K562 (cell line): ENCODE measurements at regions not wholly inside any gene's neighbourhood (a gene's known extent, or its start where the extent isn't known, plus 50 kb on each side); places are given as distances from the start of the nearest gene placed in this dataset.

ENCODE experiments used
- ATAC-seq: fragments of 200-7000 bp; cut with Tn5 transposase; 3 replicates; pipeline ENCODE4 v1.9.1; 2020; ENCODE audit warnings: moderate library complexity
- BruUV-seq: library from RNA; stranded (reverse); fragments of 400-500 nt; replicated peaks from 2 replicates; lab custom pipeline; 2021; lab: Mats Ljungman, UMichigan
- CTCF ChIA-PET: fragments of 300-600 bp; formaldehyde crosslinking; extraction: SDS; loops from one replicate; lab custom pipeline; 2021; ENCODE audit warnings: low intra/inter-chr PET ratio; lab: Yijun Ruan, JAX
- POLR2A ChIA-PET: fragments of 300-600, 350-650 bp; sonication (Branson Sonifier 250); formaldehyde crosslinking; extraction: SDS; loops from one replicate; lab custom pipeline; 2021; ENCODE audit warnings: antibody characterized with exemption, inconsistent platforms; lab: Yijun Ruan, JAX
- DNase-seq, 4 experiments: peaks; one replicate each; pipeline versions ENCODE4 v3.0.0 to v3.0.0-alpha.2; 2011 to 2018; ENCODE audit warnings: low spot score in 3 of 4, mixed read lengths in 3 of 4; ENCODE audit errors: extremely low read depth in 1 of 4
- FAIRE-seq: peaks from 2 replicates; lab custom pipeline; 2011; peaks lifted over from hg19 to GRCh38; lab: Jason Lieb, UNC
- H2AFZ ChIP-seq: 2 replicates; pipeline ENCODE4 v1.6.0; 2011; ENCODE audit warnings: low read depth, low read length, control low read depth, inconsistent platforms
- H3K27ac ChIP-seq: fragments of 200-600 bp; 3 replicates; pipeline ENCODE4 v1.8.0; 2011; ENCODE audit warnings: low read depth, mild to moderate bottlenecking, control low read depth, inconsistent platforms, low read length, moderate library complexity, mixed read lengths; ENCODE audit errors: extremely low read depth
- H3K27me3 ChIP-seq, 2 experiments: fragments of 300-600 bp in 1 of 2; 2 replicates in 1 of 2; 3 replicates in 1 of 2; pipeline versions ENCODE4 v1.6.0 to v1.8.0; 2011; ENCODE audit warnings: inconsistent platforms in 2 of 2, low read length in 2 of 2, mild to moderate bottlenecking in 1 of 2, mixed read lengths in 1 of 2, moderate library complexity in 1 of 2; ENCODE audit not compliant: control insufficient read depth in 2 of 2, insufficient read depth in 2 of 2
- H3K36me3 ChIP-seq: fragments of 300-600 bp; 3 replicates; pipeline ENCODE4 v1.8.0; 2011; ENCODE audit warnings: mild to moderate bottlenecking, low read length, inconsistent platforms; ENCODE audit not compliant: control insufficient read depth, insufficient read depth
- H3K4me1 ChIP-seq, 2 experiments: fragments of 200-600 bp in 1 of 2; replicated peaks in 1 of 2; 2 replicates in 1 of 2; 3 replicates in 1 of 2; pipeline versions ENCODE4 v1.5.1 to v1.8.0; 2011; ENCODE audit warnings: inconsistent platforms in 2 of 2, low read length in 2 of 2, mild to moderate bottlenecking in 1 of 2, mixed read lengths in 1 of 2, moderate library complexity in 1 of 2; ENCODE audit not compliant: control insufficient read depth in 2 of 2, insufficient read depth in 2 of 2
- H3K4me2 ChIP-seq: 2 replicates; pipeline ENCODE4 v1.6.1; 2011; ENCODE audit warnings: low read length, control low read depth, inconsistent platforms, mixed read lengths; ENCODE audit not compliant: insufficient read depth
- H3K4me3 ChIP-seq: fragments of 200-600 bp; sonication (generic), shearing (Covaris generic); 2 replicates; pipeline ENCODE4 v1.5.1; 2016; ENCODE audit warnings: control low read depth, inconsistent platforms
- H3K79me2 ChIP-seq: fragments of 200-600 bp; 3 replicates; pipeline ENCODE4 v1.8.0; 2011; ENCODE audit warnings: low read length, inconsistent platforms; ENCODE audit not compliant: control insufficient read depth, insufficient read depth
- H3K9ac ChIP-seq, 2 experiments: 2 replicates each; pipeline versions ENCODE4 v1.6.0 to v1.6.1; 2011; ENCODE audit warnings: low read depth in 2 of 2, low read length in 2 of 2, control low read depth in 1 of 2, inconsistent platforms in 1 of 2, mild to moderate bottlenecking in 1 of 2, mixed read lengths in 1 of 2; ENCODE audit not compliant: insufficient read depth in 1 of 2
- H3K9me1 ChIP-seq: one replicate; pipeline ENCODE4 v1.6.0; 2011; ENCODE audit warnings: inconsistent platforms, mild to moderate bottlenecking, low read length, moderate library complexity; ENCODE audit not compliant: control insufficient read depth, insufficient read depth
- H3K9me3 ChIP-seq: replicated peaks from 2 replicates; pipeline ENCODE4 v1.5.1; 2011; ENCODE audit warnings: low read depth, low read length, inconsistent platforms; ENCODE audit not compliant: control insufficient read depth, insufficient read depth
- H4K20me1 ChIP-seq: replicated peaks from 2 replicates; pipeline ENCODE4 v1.6.1; 2011; ENCODE audit warnings: low read length, inconsistent platforms, mixed read lengths; ENCODE audit not compliant: control insufficient read depth, insufficient read depth
- ADNP ChIP-seq: fragments of 200-800 bp; sonication (Bioruptor generic); IDR thresholded peaks from 2 replicates; pipeline ENCODE4 v1.6.1; 2016; ENCODE audit warnings: missing genetic modification characterization, missing compliant biosample characterization
- CLOCK ChIP-seq: fragments of 250-450 bp; sonication (Bioruptor Pico); IDR thresholded peaks from 2 replicates; pipeline ENCODE4 v1.4.0; 2020; ENCODE audit warnings: mild to moderate bottlenecking, moderate library complexity, borderline replicate concordance
- FOS ChIP-seq: IDR thresholded peaks from 3 replicates; pipeline ENCODE4 v1.6.1; 2011; ENCODE audit not compliant: insufficient read length; ENCODE audit errors: extremely low read depth
- HMG20A ChIP-seq: fragments of 450-650 bp; formaldehyde crosslinking; conservative IDR thresholded peaks from 2 replicates; pipeline ENCODE4 v1.4.0; 2020; ENCODE audit warnings: mild to moderate bottlenecking, mixed read lengths
- MYNN ChIP-seq, 2 experiments: sonication (generic); formaldehyde crosslinking in 1 of 2; IDR thresholded peaks; 2 replicates each; pipeline versions ENCODE4 v1.5.0 to v1.6.1; 2016 to 2020; ENCODE audit warnings: antibody characterized with exemption in 1 of 2, missing genetic modification reagents in 1 of 2
- PRMT5 ChIP-seq: sonication (generic); formaldehyde crosslinking; IDR thresholded peaks from 2 replicates; pipeline ENCODE4 v1.5.0; 2020; ENCODE audit warnings: missing genetic modification reagents
- RBBP5 ChIP-seq: fragments of 200-600 bp; sonication (generic); IDR thresholded peaks from 2 replicates; pipeline ENCODE4 v1.6.1; 2012; ENCODE audit warnings: borderline replicate concordance, mild to moderate bottlenecking, low read length, control low read depth, inconsistent platforms; ENCODE audit not compliant: insufficient read depth, poor library complexity, severe bottlenecking
- RFX1 ChIP-seq: fragments of 450-650 bp; IDR thresholded peaks from 2 replicates; pipeline ENCODE4 v1.6.1; 2016; ENCODE audit warnings: mild to moderate bottlenecking, moderate library complexity
- SOX6 ChIP-seq: fragments of 450-650 bp; IDR thresholded peaks from 2 replicates; pipeline ENCODE4 v1.6.1; 2014; ENCODE audit warnings: mild to moderate bottlenecking
- TAF9B ChIP-seq: fragments of 450-650 bp; IDR thresholded peaks from 2 replicates; pipeline ENCODE4 v1.6.1; 2018; ENCODE audit warnings: mild to moderate bottlenecking; ENCODE audit not compliant: partially characterized antibody
- WGBS: fragments of 100-300 bp; shearing (Covaris generic); methylation state at CpG from one replicate; pipeline ENCODE4 v1.1.6; 2016; ENCODE audit warnings: low coverage, mixed read lengths; ENCODE audit not compliant: insufficient coverage; ENCODE audit errors: missing lambda C conversion rate; 5-methylcytosine and 5-hydroxymethylcytosine counted together
- in situ Hi-C: fragments of 300-500 bp; cut with MboI; formaldehyde crosslinking; loops from 4 replicates; pipeline ENCODE4 v1.15.0; 2018; ENCODE audit warnings: inconsistent platforms, mixed read lengths
- intact Hi-C: fragments of 100-400 bp; cut with micrococcal nuclease; formaldehyde crosslinking; loops from 2 replicates; pipeline ENCODE4 v1.14.2; 2022
- TF ChIP-seq, protein P1 (sequence below): fragments of 250-450 bp; sonication (Bioruptor Pico); IDR thresholded peaks from 2 replicates; pipeline ENCODE4 v1.6.1; 2021; ENCODE audit warnings: mild to moderate bottlenecking
- TF ChIP-seq, protein P2 (sequence below): sonication (generic); formaldehyde crosslinking; IDR thresholded peaks from 2 replicates; pipeline ENCODE4 v1.8.1; 2023; ENCODE audit warnings: missing genetic modification reagents, mild to moderate bottlenecking, borderline replicate concordance
- TF ChIP-seq, protein P3 (sequence below): sonication (generic); formaldehyde crosslinking; IDR thresholded peaks from 2 replicates; pipeline ENCODE4 v1.8.0; 2022; ENCODE audit warnings: missing genetic modification reagents, mild to moderate bottlenecking, moderate library complexity, borderline replicate concordance

DNA sequence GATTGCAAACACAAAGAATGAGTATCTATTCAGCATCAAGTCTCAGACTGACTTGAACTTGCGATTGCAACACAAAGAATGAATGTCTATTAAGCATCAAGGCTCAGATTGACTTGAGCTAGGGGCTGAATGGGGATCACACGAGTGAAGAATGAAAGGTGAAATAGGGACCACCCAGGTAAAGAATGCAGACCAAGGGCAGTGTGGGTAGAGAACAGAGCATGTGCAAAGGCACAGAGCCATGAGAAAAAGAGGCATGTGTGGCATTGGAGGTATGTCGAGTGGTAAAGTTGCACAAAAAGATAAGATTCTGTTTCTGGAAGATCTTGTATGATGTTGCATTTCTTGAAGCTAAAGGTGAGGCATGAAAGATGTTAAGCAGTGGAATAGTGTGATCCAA, 119.4 kb upstream of the GPR149 start (continued):
- no peak for TF ChIP-seq CLOCK

DNA sequence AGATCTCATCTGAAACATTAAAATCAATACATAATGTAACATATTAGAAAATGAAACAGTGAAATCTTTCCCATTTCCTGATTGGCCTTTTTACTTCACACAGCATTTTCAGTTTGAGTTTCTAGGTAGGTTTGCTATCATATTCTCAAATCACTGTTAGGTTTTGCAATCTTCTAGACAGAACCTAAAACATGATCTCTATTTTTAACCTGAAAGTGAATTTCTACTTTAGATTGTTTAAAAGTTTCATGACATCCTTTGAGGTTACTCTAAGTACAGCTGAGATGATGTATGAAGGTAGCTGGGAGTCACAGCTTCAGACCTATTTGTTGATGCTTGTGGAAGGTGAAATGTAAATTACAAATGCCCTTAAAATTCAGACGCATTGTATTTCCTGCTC, 118.4 kb upstream of the GPR149 start:
- CTCF ChIA-PET = no interaction called here
- no TSS peak for BruUV-seq
- Histone ChIP-seq H3K9me3 (no peaks in the 10 kb centered on the region), H3K9ac (no peak overlapping the region), H2AFZ (no peak overlapping the region), H3K27ac (no peak overlapping the region), H3K36me3 (no peaks in the 10 kb centered on the region), H3K79me2 (no peaks in the 10 kb centered on the region), H3K27me3 (no peaks in the 10 kb centered on the region), H3K4me2 (no peak overlapping the region), H4K20me1 (no peaks in the 10 kb centered on the region), H3K4me3 (no peak overlapping the region), H3K9me1 (no peaks in the 10 kb centered on the region), H3K4me1 (no peaks in the 10 kb centered on the region)
- in situ Hi-C loops (no loop called here), intact Hi-C loops (no loop called here)
- POLR2A ChIA-PET = no interaction called here
- DNase-seq (no peak), FAIRE-seq (no peak), ATAC-seq (no peak)
- WGBS = 0% methylated on average over 1 of the region's 1 CpG
- TF ChIP-seq SOX6 = no peak
- TF ChIP-seq FOS = no peak
- TF ChIP-seq ADNP (tag) = no peak
- TF ChIP-seq, protein P1, sequence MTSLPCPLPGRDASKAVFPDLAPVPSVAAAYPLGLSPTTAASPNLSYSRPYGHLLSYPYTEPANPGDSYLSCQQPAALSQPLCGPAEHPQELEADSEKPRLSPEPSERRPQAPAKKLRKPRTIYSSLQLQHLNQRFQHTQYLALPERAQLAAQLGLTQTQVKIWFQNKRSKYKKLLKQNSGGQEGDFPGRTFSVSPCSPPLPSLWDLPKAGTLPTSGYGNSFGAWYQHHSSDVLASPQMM (CRISPR knock-in tag) = no peak
- TF ChIP-seq, protein P2, sequence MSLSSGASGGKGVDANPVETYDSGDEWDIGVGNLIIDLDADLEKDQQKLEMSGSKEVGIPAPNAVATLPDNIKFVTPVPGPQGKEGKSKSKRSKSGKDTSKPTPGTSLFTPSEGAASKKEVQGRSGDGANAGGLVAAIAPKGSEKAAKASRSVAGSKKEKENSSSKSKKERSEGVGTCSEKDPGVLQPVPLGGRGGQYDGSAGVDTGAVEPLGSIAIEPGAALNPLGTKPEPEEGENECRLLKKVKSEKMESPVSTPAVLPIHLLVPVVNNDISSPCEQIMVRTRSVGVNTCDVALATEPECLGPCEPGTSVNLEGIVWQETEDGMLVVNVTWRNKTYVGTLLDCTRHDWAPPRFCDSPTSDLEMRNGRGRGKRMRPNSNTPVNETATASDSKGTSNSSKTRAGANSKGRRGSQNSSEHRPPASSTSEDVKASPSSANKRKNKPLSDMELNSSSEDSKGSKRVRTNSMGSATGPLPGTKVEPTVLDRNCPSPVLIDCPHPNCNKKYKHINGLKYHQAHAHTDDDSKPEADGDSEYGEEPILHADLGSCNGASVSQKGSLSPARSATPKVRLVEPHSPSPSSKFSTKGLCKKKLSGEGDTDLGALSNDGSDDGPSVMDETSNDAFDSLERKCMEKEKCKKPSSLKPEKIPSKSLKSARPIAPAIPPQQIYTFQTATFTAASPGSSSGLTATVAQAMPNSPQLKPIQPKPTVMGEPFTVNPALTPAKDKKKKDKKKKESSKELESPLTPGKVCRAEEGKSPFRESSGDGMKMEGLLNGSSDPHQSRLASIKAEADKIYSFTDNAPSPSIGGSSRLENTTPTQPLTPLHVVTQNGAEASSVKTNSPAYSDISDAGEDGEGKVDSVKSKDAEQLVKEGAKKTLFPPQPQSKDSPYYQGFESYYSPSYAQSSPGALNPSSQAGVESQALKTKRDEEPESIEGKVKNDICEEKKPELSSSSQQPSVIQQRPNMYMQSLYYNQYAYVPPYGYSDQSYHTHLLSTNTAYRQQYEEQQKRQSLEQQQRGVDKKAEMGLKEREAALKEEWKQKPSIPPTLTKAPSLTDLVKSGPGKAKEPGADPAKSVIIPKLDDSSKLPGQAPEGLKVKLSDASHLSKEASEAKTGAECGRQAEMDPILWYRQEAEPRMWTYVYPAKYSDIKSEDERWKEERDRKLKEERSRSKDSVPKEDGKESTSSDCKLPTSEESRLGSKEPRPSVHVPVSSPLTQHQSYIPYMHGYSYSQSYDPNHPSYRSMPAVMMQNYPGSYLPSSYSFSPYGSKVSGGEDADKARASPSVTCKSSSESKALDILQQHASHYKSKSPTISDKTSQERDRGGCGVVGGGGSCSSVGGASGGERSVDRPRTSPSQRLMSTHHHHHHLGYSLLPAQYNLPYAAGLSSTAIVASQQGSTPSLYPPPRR (CRISPR knock-in tag) = no peak
- TF ChIP-seq, protein P3, sequence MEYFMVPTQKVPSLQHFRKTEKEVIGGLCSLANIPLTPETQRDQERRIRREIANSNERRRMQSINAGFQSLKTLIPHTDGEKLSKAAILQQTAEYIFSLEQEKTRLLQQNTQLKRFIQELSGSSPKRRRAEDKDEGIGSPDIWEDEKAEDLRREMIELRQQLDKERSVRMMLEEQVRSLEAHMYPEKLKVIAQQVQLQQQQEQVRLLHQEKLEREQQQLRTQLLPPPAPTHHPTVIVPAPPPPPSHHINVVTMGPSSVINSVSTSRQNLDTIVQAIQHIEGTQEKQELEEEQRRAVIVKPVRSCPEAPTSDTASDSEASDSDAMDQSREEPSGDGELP = no peak
- no peak for TF ChIP-seq HMG20A (CRISPR knock-in tag)
- no peak for TF ChIP-seq RBBP5
- no peak for TF ChIP-seq TAF9B
- TF ChIP-seq MYNN (IDR thresholded peaks at IDR 0.05) = no peak
- TF ChIP-seq MYNN (CRISPR knock-in tag; IDR thresholded peaks at IDR 0.05) = no peak
- no peak for TF ChIP-seq PRMT5
- TF ChIP-seq RFX1 = no peak
